ENCODE measurements at regions not wholly inside any gene's neighbourhood (a gene's known extent, or its start where the extent isn't known, plus 50 kb on each side); places are given as distances from the start of the nearest gene placed in this dataset.

DNA sequence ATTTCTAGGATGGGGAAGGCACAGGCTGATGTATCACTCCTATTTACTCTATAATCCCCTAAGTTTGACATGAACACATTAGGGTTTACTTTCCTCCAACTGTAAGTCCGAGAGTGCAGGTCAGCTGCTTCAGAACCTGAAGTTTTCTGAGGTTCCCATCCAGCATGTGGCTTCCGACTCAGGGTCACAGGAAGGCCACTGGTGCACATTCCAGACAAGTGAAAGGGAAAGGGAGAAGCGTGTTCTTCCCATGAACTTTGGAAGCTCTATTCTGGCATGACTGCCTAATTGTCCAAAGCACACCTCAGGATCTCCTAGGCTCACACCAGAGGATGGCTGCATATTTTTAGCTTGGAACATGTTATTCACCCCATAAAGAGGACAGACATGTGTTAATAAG is 602.6 kb downstream of the SEMA5A start:
- DNase-seq = no peak

- no peak for DNase-seq
Observed at GRCh38 chr5:8944005-8944404, 601.9 kb downstream of the SEMA5A start.

DNA sequence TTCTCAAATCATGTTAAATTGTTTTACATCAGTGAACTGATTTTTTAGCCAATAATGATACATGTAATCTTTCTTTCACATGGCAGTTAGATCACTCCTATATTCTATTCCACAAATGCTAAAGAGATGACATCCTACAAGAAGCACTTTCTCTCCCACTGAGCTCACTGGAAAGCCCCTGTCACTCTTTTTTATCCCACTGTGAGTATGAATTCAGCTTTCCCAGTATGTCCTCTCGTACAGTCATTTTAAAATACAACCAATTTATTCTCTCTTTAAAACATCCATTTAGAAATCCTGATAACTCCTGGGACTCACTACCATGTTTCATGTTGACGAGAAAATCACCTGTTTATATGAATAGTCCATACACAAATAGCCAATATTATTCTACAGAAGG is 599.9 kb downstream of the SEMA5A start:
- DNase-seq = no peak

GRCh38 chr5:8949908-8950307 is 596.0 kb downstream of the SEMA5A start:
- no peak for DNase-seq

- no peak for DNase-seq
Observed at GRCh38 chr5:8952147-8952546, 593.7 kb downstream of the SEMA5A start.

- DNase-seq = no peak
Observed at GRCh38 chr5:8953016-8953415, 592.9 kb downstream of the SEMA5A start.

- DNase-seq = no peak
Observed at GRCh38 chr5:8953911-8954438, 591.9 kb downstream of the SEMA5A start.

GRCh38 chr5:8954801-8955200 is 591.1 kb downstream of the SEMA5A start:
- DNase-seq = no peak

DNA sequence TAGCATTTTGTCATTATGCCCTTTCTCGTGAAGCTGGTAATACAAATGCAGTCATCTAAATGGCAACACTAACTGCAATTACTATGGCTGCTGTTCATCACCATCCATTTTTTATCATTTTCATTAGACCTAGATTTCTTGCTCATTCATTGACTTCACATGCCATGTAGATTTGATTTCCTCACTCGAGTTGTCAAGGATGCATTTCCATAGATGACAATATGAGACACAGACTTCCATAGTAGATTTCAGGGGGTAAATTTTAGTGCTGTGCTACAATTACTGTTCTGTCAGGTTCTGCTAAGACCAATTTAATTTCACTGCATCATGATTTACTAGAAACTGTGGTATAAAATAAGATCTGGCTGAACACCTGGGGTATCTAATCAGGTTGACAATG is 589.2 kb downstream of the SEMA5A start:
- no peak for DNase-seq

GRCh38 chr5:8958602-8959001 is 587.3 kb downstream of the SEMA5A start:
- DNase-seq = no peak

DNA sequence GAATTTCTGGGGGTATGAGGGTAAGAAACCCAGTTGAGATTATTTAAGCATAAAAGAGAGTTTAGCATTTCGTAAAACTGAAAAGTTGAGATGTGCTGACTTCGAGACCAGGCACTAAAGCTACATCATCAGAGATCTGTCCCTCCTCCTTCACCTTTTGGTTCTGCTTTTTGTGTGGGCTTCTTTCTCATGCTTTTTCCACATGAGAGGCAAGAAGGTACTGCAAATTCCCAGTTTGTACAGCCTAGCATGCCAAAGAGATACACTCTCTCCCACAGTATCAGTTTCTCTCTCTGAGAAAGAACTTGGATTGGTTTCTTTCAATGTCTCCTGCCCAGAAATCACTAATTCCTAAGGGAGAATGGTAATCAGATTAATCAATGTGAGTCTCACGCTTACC is 584.7 kb downstream of the SEMA5A start:
- no peak for DNase-seq

DNA sequence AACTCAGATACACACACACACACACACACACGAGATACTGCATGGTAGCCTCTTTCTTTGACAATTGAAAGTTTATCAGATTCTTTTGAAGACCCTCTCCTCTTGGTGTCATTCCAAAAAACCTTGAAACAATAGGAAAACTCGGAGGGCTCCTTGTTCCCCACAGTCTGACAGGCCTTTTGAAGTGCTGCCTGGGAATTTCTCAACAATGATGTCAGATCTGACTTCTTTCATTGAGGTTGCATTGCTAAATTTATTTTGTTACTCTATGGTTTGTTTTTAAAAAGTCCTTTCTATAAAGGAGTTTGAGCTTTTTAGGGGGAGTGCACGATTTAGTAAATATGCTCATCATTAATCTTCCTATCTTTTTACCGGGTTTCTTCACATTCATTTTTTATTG is 583.9 kb downstream of the SEMA5A start:
- no peak for DNase-seq

DNA sequence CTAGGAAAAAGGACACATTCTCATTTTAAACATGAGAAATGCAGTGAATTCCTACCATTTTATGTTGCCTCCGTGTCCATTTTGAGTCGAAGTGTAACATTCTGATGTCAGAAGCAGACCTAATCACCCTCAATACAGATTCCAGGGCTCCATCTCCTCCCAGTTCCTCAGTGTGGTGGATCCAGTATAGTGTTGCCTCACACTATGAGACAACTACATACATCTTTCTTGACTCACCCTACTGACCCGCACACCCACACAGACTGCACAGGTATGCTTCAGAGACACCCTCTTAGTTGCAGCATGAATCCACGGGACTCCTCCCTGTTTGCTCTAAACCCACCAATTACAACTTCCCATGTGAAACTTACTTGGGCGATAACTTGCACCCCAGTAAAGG is 564.9 kb downstream of the SEMA5A start:
- DNase-seq = no peak

- no peak for DNase-seq
Observed at GRCh38 chr5:8981496-8981895, 564.4 kb downstream of the SEMA5A start.

DNA sequence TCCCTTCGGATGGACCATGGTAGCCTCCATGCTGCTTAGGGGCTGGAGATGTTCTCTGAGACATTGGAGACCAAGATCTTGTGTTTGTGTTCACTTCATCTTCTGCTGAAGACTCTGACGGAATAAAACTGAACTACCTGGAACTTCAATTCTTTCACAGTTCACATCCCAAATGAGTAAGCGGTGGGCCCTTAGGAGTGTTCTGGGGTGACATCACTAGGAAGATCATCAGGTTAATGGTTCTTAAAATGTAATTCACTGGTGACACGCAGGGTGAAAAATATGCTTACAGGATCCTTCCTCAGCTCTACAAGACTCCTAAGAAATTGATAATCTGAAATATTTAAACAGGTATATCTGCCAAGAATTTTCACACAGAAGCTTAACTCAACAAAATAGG is 561.5 kb downstream of the SEMA5A start:
- DNase-seq = no peak
